ENCODE measurements at regions not wholly inside any gene's neighbourhood (a gene's known extent, or its start where the extent isn't known, plus 50 kb on each side); places are given as distances from the start of the nearest gene placed in this dataset.
A peak's percentile ranks its signal among the peaks of the same experiment; 100 is the strongest.

- no peak for DNase-seq
- no peaks in the 10 kb centered on the region for H3K4me1 ChIP-seq
- no peaks in the 10 kb centered on the region for H3K36me3 ChIP-seq (ENCODE audit: low read depth, missing control alignments)
- intact Hi-C loops (cut with DNase I; ENCODE audit: low total_unique reads) = no loop called here
- 60 to 67% methylated on average over 7 of the region's 7 CpGs for WGBS, 2 donors
- H3K27ac ChIP-seq = no peak overlapping the region
- no peak overlapping the region for H3K4me3 ChIP-seq
- no peaks in the 10 kb centered on the region for H3K27me3 ChIP-seq
- TF ChIP-seq POLR2A (IDR thresholded peaks at IDR 0.05) = no peak
- no peak for TF ChIP-seq CTCF (IDR thresholded peaks at IDR 0.05)
- no peaks in the 10 kb centered on the region for H3K9me3 ChIP-seq
These were observed 72.1 kb upstream of the ARL4D start for GRCh38 chr17:43326490-43327275.

DNA sequence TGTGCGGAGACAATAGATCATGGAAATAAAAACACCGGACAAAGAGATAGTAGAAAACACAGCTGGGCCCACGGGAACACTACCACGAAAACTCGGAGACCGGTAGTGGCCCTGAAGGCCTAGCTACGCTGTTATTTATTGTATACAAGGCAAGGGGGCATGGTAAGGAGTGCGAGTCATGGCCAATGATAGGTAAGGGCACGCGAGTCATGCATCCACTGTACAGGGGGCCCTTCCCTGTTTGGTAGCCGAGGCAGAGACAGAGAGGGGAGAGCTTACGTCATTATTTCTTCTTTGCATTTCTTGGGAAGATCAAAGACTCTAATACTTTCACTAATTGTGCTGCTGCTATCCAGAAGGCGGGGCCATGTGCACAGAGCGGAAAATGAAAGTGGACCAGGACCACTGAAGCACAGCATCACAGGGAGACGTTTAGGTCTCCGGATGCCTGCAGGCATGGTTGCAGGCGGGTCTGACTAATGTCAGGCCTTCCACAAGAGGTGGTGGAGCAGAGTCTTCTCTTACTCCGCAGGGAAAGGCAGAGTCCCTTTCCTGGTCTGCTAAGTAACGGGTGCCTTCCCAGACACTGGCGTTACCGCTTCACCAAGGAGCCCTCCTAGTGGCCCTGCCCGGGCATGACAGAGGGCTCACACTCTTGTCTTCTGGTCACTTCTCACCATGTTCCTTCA is 74.4 kb upstream of the ARL4D start:
- Histone ChIP-seq H3K27me3 (no peaks in the 10 kb centered on the region), H3K9me3 (no peaks in the 10 kb centered on the region), H3K36me3 (ENCODE audit: low read depth, missing control alignments) (no peaks in the 10 kb centered on the region), H3K4me3 (no peak overlapping the region), H3K27ac (no peak overlapping the region), H3K4me1 (no peaks in the 10 kb centered on the region)
- intact Hi-C loops (cut with DNase I; ENCODE audit: low total_unique reads) = no loop called here
- TF ChIP-seq POLR2A (IDR thresholded peaks at IDR 0.05) (no peak), CTCF (IDR thresholded peaks at IDR 0.05) (no peak)
- WGBS, 2 donors = 62 to 67% methylated on average over 22 of the region's 22 CpGs
- DNase-seq = peak; percentile 46

DNA sequence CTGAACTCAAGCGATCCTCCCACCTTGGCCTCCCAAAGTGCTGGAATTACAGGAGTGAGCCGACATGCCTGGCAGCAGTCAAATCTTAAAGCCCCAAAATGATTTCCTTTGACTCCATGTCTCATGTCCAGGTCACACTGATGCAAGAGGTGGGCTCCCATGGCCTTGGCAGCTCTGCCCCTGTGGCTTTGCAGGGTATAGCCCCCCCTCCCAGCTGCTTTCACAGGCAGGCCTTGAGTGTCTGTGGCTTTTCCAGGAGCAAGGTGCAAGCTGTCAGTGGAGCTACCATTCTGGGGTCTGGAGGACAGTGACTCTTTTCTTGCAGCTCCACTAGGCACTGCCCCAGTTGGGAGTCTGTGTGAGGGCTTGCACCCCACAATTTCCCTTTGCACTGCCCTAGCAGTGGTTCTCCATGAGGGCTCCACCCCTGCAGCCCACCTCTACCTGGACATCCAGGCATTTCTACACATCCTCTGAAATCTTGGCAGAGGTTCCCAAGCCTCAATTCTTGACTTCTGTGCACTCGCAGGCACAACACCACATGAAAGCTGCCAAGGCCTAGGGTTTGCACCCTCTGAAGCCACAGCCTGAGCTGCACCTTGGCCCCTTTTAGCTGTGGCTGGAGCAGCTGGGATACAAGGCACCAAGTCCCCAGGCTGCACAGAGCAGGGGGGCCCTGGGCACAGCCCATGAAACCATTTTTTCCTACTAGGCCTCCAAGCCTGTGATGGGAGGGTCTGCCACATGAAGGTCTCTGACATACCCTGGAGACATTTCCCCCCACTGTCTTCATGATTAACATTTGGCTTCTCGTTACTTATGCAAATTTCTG is 79.3 kb upstream of the ARL4D start:
- Histone ChIP-seq H3K36me3 (ENCODE audit: low read depth, missing control alignments) (no peaks in the 10 kb centered on the region), H3K27ac (no peak overlapping the region), H3K27me3 (no peaks in the 10 kb centered on the region), H3K9me3 (no peaks in the 10 kb centered on the region), H3K4me1 (no peaks in the 10 kb centered on the region), H3K4me3 (no peak overlapping the region)
- intact Hi-C loops (cut with DNase I; ENCODE audit: low total_unique reads) = no loop called here
- no peak for TF ChIP-seq POLR2A (IDR thresholded peaks at IDR 0.05)
- TF ChIP-seq CTCF (IDR thresholded peaks at IDR 0.05) = no peak
- no peak for DNase-seq
- 97 to 100% methylated on average over 4 of the region's 4 CpGs for WGBS, 2 donors

DNA sequence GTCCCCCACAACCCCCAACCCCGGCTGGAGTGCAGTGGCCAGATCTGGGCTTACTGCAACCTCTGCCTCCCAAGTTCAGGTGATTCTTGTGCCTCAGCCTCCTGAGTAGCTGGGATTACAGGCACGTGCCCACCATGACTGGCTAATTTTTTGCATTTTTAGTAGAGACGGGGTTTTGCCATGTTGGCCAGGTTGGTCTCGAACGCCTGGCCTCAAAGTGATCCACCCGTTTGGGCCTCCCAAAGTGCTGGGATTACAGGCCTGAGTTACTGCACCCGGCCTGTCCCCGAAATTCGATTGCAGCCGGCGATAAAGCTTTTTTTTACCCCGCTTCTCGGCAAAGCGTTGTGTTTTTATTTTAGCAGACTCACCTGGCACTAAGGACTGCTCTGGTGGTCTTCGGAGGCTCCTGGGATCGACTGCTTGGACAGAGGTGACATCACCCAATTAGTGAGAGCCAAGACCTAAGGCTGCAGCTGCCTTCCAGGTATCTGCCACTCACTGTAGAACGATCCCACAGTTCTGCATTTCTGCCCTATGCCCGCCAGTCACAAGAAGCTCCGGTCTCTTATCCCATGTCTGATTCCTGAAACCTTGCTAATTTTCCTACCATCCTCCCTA is 82.2 kb upstream of the ARL4D start:
- Histone ChIP-seq H3K27ac (no peak overlapping the region), H3K4me1 (no peaks in the 10 kb centered on the region), H3K36me3 (ENCODE audit: low read depth, missing control alignments) (no peaks in the 10 kb centered on the region), H3K4me3 (no peak overlapping the region), H3K27me3 (no peaks in the 10 kb centered on the region), H3K9me3 (no peaks in the 10 kb centered on the region)
- WGBS, 2 donors = 48 to 65% methylated on average over 15 to 19 of the region's 19 CpGs
- TF ChIP-seq CTCF (IDR thresholded peaks at IDR 0.05) = no peak
- TF ChIP-seq POLR2A (IDR thresholded peaks at IDR 0.05) = no peak
- intact Hi-C loops (cut with DNase I; ENCODE audit: low total_unique reads) = no loop called here
- DNase-seq = no peak

Data from testis (tissue), 2 donors.